Adrenal gland (tissue), 5 donors: ENCODE measurements at regions not wholly inside any gene's neighbourhood (a gene's known extent, or its start where the extent isn't known, plus 50 kb on each side); places are given as distances from the start of the nearest gene placed in this dataset.

Experiments used
- CTCF ChIP-seq, 6 experiments: fragments of 450-650 bp in 4 of 6; fragments of 200-600 bp in 2 of 6; sonication (generic) in 1 of 6; IDR thresholded peaks; 1 replicate in 5 of 6; 2 replicates in 1 of 6; pipeline versions ENCODE4 v1.5.1 to v1.8.0; 2016 to 2021; ENCODE audit warnings: antibody characterized with exemption in 6 of 6, mild to moderate bottlenecking in 2 of 6, moderate library complexity in 1 of 6
- POLR2A ChIP-seq, 2 donors: fragments of 450-650 bp; IDR thresholded peaks; one replicate each; pipeline ENCODE4 v1.6.1; 2017; ENCODE audit warnings: antibody characterized with exemption in 2 of 2, mild to moderate bottlenecking in 2 of 2, moderate library complexity in 1 of 2
- donor health status: DM: no; HTN: no; CAD: no.

DNA sequence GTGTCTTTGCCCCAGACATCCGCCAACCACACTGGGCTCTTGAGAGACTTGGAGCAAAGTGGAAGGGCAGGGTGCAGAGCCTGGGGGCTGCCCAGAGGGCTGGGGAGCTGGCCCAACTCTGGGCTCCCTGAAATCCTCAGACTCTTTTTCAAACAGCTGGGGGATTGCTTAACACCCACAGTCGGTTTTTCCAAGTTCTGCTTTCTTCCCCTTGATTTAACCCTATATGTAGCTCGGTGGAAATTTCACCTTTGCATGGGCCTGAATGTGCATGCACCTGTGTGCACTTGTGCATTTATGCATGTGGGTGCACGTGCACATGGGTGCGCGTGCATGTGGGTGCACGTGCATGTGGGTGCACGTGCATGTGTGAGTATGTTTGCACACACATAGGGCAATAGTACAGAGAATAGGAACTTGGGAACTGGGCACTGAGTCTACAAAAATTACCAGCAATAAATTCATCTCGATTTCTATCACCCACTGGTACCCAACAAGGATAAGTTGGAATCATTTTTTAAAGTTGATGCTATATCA is 52.3 kb upstream of the RFLNA start:
- no peak for TF ChIP-seq CTCF (IDR thresholded peaks at IDR 0.05)
- TF ChIP-seq POLR2A (IDR thresholded peaks at IDR 0.05): no peak
